ENCODE measurements at regions not wholly inside any gene's neighbourhood (a gene's known extent, or its start where the extent isn't known, plus 50 kb on each side); places are given as distances from the start of the nearest gene placed in this dataset.
A peak's percentile ranks its signal among the peaks of the same experiment; 100 is the strongest.

DNA sequence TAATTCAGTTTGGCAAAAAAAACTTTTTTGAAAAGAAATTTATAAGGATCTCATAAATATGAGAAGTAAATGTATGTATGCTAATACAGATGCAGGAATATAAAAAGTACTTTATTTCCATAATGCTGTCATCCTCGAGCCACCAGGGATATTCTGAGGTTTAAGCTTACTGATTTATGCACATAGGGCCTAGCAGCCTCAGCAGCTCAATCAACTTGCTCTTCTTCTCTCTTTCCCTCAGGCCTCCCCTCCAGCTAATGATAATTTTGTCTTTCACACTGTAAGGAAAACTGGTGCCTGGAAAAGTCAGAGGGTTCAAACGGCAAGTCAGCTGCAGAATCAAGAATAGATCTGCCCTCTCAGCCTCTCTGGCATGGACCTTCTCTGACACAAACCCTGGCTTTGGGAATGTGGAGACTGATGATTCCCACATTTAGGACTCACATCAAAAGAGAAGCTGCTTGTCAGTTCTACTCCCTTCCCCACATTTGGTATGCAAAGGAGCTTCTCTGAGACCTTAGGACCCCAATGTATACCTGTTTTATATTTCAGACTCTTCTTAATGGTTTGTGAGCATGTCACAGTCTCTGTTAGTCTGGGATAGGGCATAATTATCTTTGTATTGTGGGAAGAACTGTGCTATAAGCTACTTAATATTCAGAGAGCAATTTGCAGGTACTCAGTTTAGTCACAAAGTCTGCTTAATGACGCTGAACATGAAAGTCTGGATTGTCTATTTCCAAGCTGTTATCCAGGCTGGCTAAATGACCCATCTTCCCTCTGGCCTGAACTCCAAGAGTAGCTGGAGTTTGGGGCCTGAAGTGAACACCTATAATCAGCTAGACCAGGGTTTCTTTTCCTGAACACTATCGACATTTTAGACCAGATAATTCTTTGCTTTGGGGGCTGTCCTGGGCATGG is 52.1 kb upstream of the DIPK1A start:
- DNase-seq, result no peak

DNA sequence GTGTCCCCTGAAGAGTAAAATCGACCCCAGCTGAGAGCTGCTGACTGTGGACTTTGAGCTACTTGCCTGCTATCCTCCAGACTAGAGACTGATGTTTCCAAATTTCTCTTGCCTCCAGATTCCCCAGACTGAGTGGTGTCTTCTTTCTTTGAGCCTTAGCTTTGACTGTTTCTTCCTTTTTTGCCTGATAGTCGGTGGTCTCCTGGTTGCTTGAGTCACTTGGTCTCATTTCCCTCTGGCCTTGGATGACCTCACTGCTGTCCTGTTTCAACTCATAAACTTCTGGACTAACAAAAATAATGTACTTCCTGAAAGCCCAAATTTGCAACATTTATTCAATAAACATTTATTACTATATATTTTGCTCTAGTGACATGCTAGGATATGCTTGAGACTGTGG is 52.9 kb upstream of the DIPK1A start:
- no peak for DNase-seq

DNA sequence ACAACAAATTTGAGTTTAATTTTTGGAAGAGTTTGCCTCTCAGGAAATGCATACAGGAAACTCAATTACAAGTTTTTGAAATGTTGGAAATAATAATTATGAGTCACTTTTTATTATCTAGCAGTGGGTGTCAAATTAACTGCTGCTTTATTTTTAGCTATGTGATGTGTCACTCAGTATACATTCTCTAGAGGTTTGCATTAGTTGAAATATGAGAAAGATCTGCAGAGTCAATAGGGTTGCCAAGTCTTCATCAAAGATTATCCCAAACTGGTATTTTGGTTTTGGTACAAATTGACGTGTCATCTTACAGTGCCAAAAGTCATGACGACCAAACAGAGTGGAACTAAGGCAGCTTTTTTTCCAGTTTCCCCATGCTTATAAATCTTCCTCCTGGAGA is 54.3 kb upstream of the DIPK1A start:
- DNase-seq, result no peak

DNA sequence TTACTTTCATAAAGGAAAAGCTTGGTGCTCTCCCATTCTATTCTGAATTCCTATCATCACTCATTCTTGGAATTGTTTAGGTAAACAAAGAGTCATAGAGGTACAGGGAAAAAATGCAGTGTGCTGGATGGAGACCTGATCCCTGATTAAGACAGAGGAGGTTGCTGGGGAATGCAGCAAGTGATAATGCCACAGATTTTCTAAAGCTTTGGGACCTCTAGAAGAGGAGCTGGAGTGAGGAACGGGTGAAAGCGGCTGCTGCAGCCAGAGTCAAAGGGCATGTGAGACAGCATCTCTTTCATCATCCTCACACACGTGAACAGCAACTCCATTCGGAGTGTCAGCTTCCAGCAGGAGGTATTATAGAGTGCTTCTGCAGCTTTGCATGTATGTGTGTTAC is 54.9 kb upstream of the DIPK1A start:
- no peak for DNase-seq

DNA sequence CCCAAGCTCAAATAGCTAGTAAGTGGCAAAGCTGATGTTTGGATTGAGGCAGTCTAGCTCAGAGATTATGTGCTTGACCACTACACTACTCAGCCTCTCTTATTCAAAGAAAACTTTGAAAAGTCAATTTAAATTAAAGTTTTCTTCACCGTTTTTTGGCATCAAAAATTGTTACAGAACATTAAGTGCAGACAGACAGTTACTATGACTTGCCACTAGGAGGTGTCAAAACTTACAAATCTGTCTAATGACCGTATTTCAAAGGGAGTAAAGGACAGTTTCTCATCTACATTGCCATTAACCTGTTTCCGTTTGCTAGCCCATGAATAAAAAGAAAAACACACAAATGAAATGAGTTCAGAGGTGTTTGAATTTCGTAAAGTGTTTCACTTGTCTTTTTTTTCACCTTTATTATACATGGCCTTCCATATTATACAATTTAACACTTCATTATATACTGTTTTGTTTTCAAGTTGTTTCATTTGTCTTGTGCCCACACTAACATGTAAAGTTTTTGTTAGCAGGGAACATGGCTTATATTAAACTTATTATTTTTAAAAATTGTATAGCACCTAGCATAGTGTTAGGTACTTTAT is 57.4 kb upstream of the MTF2 start:
- peak in 1 of 2 donors; percentile 67 for DNase-seq

DNA sequence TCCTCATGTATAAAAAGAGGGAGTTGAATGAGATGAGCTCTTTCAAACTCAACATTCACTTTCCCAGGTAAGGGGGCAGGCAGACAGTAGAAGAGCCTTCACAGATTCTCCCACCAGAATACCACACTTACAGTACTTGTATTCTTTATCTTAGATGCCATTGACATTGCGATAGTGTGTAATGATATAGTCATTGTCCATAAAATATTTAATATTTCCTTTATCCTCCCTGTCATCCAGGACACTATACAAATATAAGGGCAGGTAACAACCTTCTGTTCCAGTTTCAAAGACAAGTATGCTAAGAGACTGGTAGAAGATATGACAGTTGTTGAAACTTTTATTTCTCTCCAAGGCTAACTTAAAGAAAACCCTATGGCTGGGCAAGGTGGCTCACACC is 56.5 kb upstream of the MTF2 start:
- DNase-seq, result no peak

DNA sequence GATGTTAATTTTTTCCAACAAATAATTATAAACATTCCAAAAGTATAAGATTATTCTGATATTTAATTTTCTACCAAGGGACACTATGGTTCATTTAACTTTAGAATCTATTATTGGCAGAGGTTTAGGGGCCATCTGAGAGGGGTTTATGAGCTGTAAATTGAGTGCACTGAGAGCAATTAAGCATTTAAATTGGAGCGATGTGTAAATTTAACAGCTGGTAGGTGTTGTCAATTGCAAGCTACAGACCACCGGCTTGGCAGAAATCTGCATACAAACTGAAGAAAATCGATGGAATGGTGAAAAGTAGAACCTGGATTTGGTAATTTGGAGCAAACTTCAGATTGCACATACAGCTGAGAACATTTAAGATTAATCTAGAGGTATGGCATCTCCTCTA is 55.8 kb upstream of the MTF2 start:
- no peak for DNase-seq

DNA sequence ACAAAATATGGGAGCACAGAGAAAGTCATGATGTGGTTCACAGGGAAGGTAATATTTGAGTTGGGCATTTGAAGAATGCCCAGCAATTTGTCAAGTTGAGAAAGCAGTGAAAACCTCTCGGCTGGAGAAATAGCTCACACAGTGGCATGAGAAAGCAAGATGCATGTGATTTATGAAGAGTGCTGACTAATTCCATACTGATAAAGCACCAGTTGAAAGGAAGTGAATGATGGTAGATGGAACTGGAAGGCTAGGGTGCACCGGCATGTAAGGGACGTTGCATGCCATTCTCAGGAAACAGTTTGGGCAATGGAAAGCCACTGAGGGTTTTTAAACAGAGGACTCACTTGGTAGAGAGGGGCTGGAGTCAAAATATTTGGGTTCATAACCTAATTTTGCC is 53.5 kb upstream of the MTF2 start:
- DNase-seq, result no peak

DNA sequence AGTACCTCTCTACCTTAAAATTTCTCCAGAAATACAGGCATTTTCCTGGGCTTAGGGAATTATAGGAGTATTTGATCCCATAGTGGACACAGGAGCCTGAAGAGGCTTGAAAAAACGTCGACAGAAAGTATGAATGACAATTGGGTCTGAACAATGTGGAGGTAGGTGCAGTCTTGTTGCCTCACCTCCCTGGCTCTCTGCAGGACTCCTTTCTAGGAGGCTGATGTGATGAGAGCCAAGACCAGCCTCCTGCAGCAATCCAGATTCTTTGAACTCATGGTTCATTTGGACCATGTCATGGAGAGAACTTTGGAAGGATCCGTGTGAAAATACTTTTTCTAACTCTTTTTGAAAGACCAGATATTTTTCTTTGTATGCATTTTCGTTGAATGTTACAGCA is 50.5 kb upstream of the MTF2 start:
- no peak for DNase-seq

Measured in CD4-positive, alpha-beta T cell treated with Interleukin-1 beta for 1 hour (primary cell).